ENCODE measurements at regions not wholly inside any gene's neighbourhood (a gene's known extent, or its start where the extent isn't known, plus 50 kb on each side); places are given as distances from the start of the nearest gene placed in this dataset.

GRCh38 chr3:73140772-73141442 is 79.4 kb downstream of the EBLN2 start:
- TF ChIP-seq CTCF (IDR thresholded peaks at IDR 0.05) (no peak), POLR2A (IDR thresholded peaks at IDR 0.05) (no peak)
